DOHH2 (cell line): ENCODE measurements at regions not wholly inside any gene's neighbourhood (a gene's known extent, or its start where the extent isn't known, plus 50 kb on each side); places are given as distances from the start of the nearest gene placed in this dataset.

ENCODE experiments used
- H3F3A ChIP-seq: fragments of 200-600 bp; sonication (generic), shearing (Covaris generic); 2 replicates; pipeline ENCODE4 v1.6.0; 2016; ENCODE audit warnings: antibody characterized with exemption, mild to moderate bottlenecking; ENCODE audit not compliant: control insufficient read depth, insufficient read depth
- H3K27ac ChIP-seq: fragments of 200-600 bp; sonication (generic); 2 replicates; pipeline ENCODE4 v1.5.1; 2014; ENCODE audit warnings: low read depth, mild to moderate bottlenecking, low read length, moderate library complexity
- H3K27me3 ChIP-seq: fragments of 200-600 bp; sonication (generic); 2 replicates; pipeline ENCODE4 v1.6.1; 2014; ENCODE audit warnings: mild to moderate bottlenecking, low read length, mixed read lengths; ENCODE audit not compliant: control insufficient read depth
- H3K36me3 ChIP-seq: fragments of 200-600 bp; sonication (generic); 2 replicates; pipeline ENCODE4 v1.6.1; 2014; ENCODE audit warnings: mild to moderate bottlenecking, low read length, moderate library complexity, mixed read lengths; ENCODE audit not compliant: control insufficient read depth
- H3K4me1 ChIP-seq: fragments of 200-600 bp; sonication (generic); 2 replicates; pipeline ENCODE4 v1.6.1; 2014; ENCODE audit warnings: mild to moderate bottlenecking, low read length, mixed read lengths; ENCODE audit not compliant: control insufficient read depth
- H3K4me2 ChIP-seq: fragments of 200-600 bp; sonication (generic); 2 replicates; pipeline ENCODE4 v1.6.0; 2014; ENCODE audit warnings: mild to moderate bottlenecking, low read length, moderate library complexity
- H3K4me3 ChIP-seq: fragments of 200-600 bp; sonication (generic); 2 replicates; pipeline ENCODE4 v1.5.1; 2014; ENCODE audit warnings: mild to moderate bottlenecking, low read length, mixed read lengths
- H3K79me2 ChIP-seq: fragments of 200-600 bp; sonication (generic); 2 replicates; pipeline ENCODE4 v1.6.1; 2014; ENCODE audit warnings: mild to moderate bottlenecking, low read length, mixed read lengths; ENCODE audit not compliant: control insufficient read depth
- H3K9me2 ChIP-seq: fragments of 200-600 bp; sonication (generic); replicated peaks from 2 replicates; pipeline ENCODE4 v1.6.1; 2014; ENCODE audit warnings: mild to moderate bottlenecking, low read length, mixed read lengths; ENCODE audit not compliant: control insufficient read depth
- H3K9me3 ChIP-seq: fragments of 200-600 bp; sonication (generic); 2 replicates; pipeline ENCODE4 v1.6.1; 2014; ENCODE audit warnings: antibody characterized with exemption, low read length, mixed read lengths; ENCODE audit not compliant: control insufficient read depth, insufficient read depth
- H4K20me1 ChIP-seq: fragments of 200-600 bp; sonication (generic); 2 replicates; pipeline ENCODE4 v1.6.0; 2014; ENCODE audit warnings: low read depth, mild to moderate bottlenecking, antibody characterized with exemption, low read length, moderate library complexity; ENCODE audit not compliant: control insufficient read depth, insufficient read depth
- EZH2phosphoT487 ChIP-seq: fragments of 200-600 bp; sonication (generic); IDR thresholded peaks from 2 replicates; pipeline ENCODE4 v1.6.1; 2017; ENCODE audit warnings: borderline replicate concordance, mild to moderate bottlenecking, antibody characterized with exemption, low read length, moderate library complexity, mixed read lengths
- TF ChIP-seq, protein P1 (sequence below): fragments of 200-600 bp; sonication (generic); IDR thresholded peaks from one replicate; pipeline ENCODE4 v1.5.1; 2014; ENCODE audit warnings: antibody characterized with exemption, mild to moderate bottlenecking, low read depth, low read length; ENCODE audit not compliant: poor library complexity, severe bottlenecking

DNA sequence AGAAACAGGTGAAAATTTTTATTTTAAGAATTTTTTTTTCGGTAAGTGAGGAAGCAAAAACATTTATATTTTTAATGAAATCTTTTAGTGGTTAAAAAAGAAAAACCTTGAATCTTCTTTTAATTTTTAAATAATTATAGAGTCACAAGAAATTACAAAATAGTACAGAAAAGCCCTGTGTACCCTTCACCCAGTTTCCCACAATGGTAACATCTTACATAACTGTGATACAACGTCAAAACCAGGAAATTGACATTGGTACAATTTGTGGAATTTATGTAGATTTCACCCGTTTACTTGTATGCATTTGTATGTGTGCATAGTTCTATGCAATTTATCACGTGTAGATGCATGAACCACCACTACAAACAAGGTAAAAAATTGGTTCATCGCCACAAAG is 285.9 kb downstream of the MTX2 start:
- Histone ChIP-seq H3K9me2 (no peaks in the 10 kb centered on the region), H3K4me2 (no peak overlapping the region), H3K4me1 (peaks cover 10% of the 10 kb centered on the region), H4K20me1 (no peaks in the 10 kb centered on the region), H3K27ac (no peak overlapping the region), H3F3A (no peaks in the 10 kb centered on the region), H3K4me3 (no peak overlapping the region), H3K9me3 (no peaks in the 10 kb centered on the region), H3K79me2 (no peaks in the 10 kb centered on the region), H3K36me3 (no peaks in the 10 kb centered on the region), H3K27me3 (peaks cover 18% of the 10 kb centered on the region; the same call in 1 of the 2 replicates)
- TF ChIP-seq, protein P1, sequence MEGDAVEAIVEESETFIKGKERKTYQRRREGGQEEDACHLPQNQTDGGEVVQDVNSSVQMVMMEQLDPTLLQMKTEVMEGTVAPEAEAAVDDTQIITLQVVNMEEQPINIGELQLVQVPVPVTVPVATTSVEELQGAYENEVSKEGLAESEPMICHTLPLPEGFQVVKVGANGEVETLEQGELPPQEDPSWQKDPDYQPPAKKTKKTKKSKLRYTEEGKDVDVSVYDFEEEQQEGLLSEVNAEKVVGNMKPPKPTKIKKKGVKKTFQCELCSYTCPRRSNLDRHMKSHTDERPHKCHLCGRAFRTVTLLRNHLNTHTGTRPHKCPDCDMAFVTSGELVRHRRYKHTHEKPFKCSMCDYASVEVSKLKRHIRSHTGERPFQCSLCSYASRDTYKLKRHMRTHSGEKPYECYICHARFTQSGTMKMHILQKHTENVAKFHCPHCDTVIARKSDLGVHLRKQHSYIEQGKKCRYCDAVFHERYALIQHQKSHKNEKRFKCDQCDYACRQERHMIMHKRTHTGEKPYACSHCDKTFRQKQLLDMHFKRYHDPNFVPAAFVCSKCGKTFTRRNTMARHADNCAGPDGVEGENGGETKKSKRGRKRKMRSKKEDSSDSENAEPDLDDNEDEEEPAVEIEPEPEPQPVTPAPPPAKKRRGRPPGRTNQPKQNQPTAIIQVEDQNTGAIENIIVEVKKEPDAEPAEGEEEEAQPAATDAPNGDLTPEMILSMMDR: no peak
- no peak for TF ChIP-seq EZH2phosphoT487

DNA sequence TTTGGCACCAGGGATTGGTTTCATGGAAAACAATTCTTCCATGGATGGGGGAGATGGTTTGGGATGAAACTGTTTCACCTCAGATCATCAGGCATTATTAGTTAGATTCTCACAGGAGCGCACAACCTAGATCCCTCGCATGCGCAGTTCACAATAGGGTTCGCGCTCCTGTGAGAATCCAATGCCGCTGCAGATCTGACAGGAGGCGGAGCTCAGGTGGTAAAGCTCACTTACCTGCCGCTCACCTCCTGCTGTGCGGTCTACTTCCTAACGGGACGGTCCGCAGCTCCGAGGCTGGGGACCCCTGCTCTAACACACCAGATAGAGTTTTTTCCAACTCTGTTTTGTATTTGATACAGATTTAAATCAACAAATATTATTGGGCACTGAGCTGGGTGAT is 286.5 kb downstream of the MTX2 start:
- no peaks in the 10 kb centered on the region for H4K20me1 ChIP-seq
- peaks cover 18% of the 10 kb centered on the region; the same call in 1 of the 2 replicates for H3K27me3 ChIP-seq
- no peaks in the 10 kb centered on the region for H3K9me2 ChIP-seq
- no peaks in the 10 kb centered on the region for H3K79me2 ChIP-seq
- H3K36me3 ChIP-seq: no peaks in the 10 kb centered on the region
- no peak overlapping the region for H3K4me3 ChIP-seq
- H3F3A ChIP-seq: no peaks in the 10 kb centered on the region
- no peak overlapping the region for H3K27ac ChIP-seq
- peaks cover 10% of the 10 kb centered on the region for H3K4me1 ChIP-seq
- H3K9me3 ChIP-seq: no peaks in the 10 kb centered on the region
- H3K4me2 ChIP-seq: no peak overlapping the region
- TF ChIP-seq, protein P1: no peak
- TF ChIP-seq EZH2phosphoT487: no peak

DNA sequence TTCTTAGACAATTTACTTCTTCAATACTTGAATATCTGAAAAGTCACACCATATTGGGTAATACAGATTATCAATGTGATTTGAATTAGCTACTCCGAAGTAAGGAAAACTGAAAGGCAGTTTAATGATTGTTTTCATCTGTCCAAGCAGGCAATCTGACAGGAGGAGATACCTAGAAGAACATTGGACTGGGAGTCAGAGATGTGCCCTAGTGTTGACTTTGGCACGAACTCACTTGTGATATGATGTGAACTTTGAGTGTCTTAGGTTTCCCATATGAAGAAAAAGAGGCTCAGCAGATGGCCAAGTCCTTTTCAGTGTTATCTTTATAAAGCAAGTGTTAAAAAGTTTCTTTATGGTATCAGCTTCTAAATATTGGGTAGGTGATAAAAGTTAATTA is 287.1 kb downstream of the MTX2 start:
- peaks cover 10% of the 10 kb centered on the region for H3K4me1 ChIP-seq
- no peaks in the 10 kb centered on the region for H4K20me1 ChIP-seq
- H3K79me2 ChIP-seq: no peaks in the 10 kb centered on the region
- H3K36me3 ChIP-seq: no peaks in the 10 kb centered on the region
- TF ChIP-seq, protein P1: no peak
- H3K4me2 ChIP-seq: no peak overlapping the region
- H3K27me3 ChIP-seq: peaks cover 18% of the 10 kb centered on the region; the same call in 1 of the 2 replicates
- H3K9me3 ChIP-seq: no peaks in the 10 kb centered on the region
- H3F3A ChIP-seq: no peaks in the 10 kb centered on the region
- no peaks in the 10 kb centered on the region for H3K9me2 ChIP-seq
- H3K4me3 ChIP-seq: no peak overlapping the region
- H3K27ac ChIP-seq: no peak overlapping the region

DNA sequence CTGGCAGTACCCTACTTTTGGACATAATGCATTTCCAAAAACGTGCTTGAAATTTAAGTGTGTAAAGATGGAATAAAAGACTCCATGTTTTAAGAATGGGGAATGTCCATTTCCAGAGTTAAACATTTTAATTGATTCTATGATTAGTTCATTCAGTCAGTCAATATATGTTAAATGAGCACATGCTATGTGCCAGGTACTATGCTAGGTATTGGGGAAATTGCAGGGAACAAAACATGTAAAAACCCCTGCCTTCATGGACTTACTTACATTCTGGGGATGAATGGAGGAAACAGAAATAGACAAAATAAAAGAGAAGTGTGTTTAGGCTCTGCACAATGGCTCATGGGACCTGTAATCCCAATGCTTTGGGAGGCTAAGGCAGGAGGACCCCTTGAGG is 288.6 kb downstream of the MTX2 start:
- Histone ChIP-seq H3K9me2 (no peaks in the 10 kb centered on the region), H3K27me3 (peaks cover 16% of the 10 kb centered on the region; the same call in 1 of the 2 replicates), H3K36me3 (no peaks in the 10 kb centered on the region), H3K4me3 (no peak overlapping the region), H3K4me2 (no peak overlapping the region), H4K20me1 (no peaks in the 10 kb centered on the region), H3K27ac (no peak overlapping the region), H3K9me3 (no peaks in the 10 kb centered on the region), H3K79me2 (no peaks in the 10 kb centered on the region), H3F3A (no peaks in the 10 kb centered on the region), H3K4me1 (peaks cover 10% of the 10 kb centered on the region)
- TF ChIP-seq EZH2phosphoT487: no peak
- TF ChIP-seq, protein P1: no peak
